ENCODE measurements at regions not wholly inside any gene's neighbourhood (a gene's known extent, or its start where the extent isn't known, plus 50 kb on each side); places are given as distances from the start of the nearest gene placed in this dataset.

- TF ChIP-seq CTCF (IDR thresholded peaks at IDR 0.05) = no peak
- no peak for TF ChIP-seq POLR2A (IDR thresholded peaks at IDR 0.05)
Observed at GRCh38 chr2:121037480-121037879, 247.5 kb downstream of the TFCP2L1 start.
